Fibroblast of villous mesenchyme (primary cell): ENCODE measurements at regions not wholly inside any gene's neighbourhood (a gene's known extent, or its start where the extent isn't known, plus 50 kb on each side); places are given as distances from the start of the nearest gene placed in this dataset.

Experiments
- DNase-seq: peaks from one replicate; pipeline ENCODE4 v3.0.0-alpha.2; 2010; ENCODE audit warnings: low read depth
- H3K4me3 ChIP-seq: 2 replicates; pipeline ENCODE4 v1.5.1; 2011; ENCODE audit warnings: low read depth, mild to moderate bottlenecking, low read length
- CTCF ChIP-seq: IDR thresholded peaks from 2 replicates; pipeline ENCODE4 v1.5.1; 2012; ENCODE audit warnings: low read depth, mild to moderate bottlenecking, low read length; ENCODE audit not compliant: insufficient read depth

- DNase-seq: no peak
- TF ChIP-seq CTCF: no peak
- H3K4me3 ChIP-seq: no peak overlapping the region
Observed at GRCh38 chr21:31609081-31609480, 50.4 kb upstream of the SOD1 start.

- H3K4me3 ChIP-seq: no peak overlapping the region
- TF ChIP-seq CTCF: no peak
- DNase-seq: no peak
Observed at GRCh38 chr21:31607791-31608190, 51.7 kb upstream of the SOD1 start.

- H3K4me3 ChIP-seq: no peak overlapping the region
- no peak for TF ChIP-seq CTCF
- DNase-seq: no peak
Observed at GRCh38 chr21:31606081-31606874, 53.2 kb upstream of the SOD1 start.

GRCh38 chr21:31604591-31605190, 54.8 kb upstream of the SOD1 start:
- peak; percentile 82 for TF ChIP-seq CTCF
- DNase-seq: peak; percentile 60
- H3K4me3 ChIP-seq: no peak overlapping the region

GRCh38 chr21:31599563-31599962, 59.9 kb upstream of the SOD1 start:
- no peak for DNase-seq
- TF ChIP-seq CTCF: no peak
- no peak overlapping the region for H3K4me3 ChIP-seq

- DNase-seq: no peak
- H3K4me3 ChIP-seq: no peak overlapping the region
- no peak for TF ChIP-seq CTCF
Observed at GRCh38 chr21:31599013-31599412, 60.5 kb upstream of the SOD1 start.

GRCh38 chr21:31597683-31598082, 61.8 kb upstream of the SOD1 start:
- no peak overlapping the region for H3K4me3 ChIP-seq
- no peak for DNase-seq
- TF ChIP-seq CTCF: no peak
